Keratinocyte (primary cell): ENCODE measurements at regions not wholly inside any gene's neighbourhood (a gene's known extent, or its start where the extent isn't known, plus 50 kb on each side); places are given as distances from the start of the nearest gene placed in this dataset.

ENCODE experiments used
- DNase-seq: peaks from one replicate; pipeline ENCODE4 v3.0.0-alpha.2; 2011; ENCODE audit warnings: low read depth, missing footprints, low spot score
- FAIRE-seq: peaks from 2 replicates; lab custom pipeline; 2011; peaks lifted over from hg19 to GRCh38; lab: Jason Lieb, UNC
- H2AFZ ChIP-seq: 2 replicates; pipeline ENCODE4 v1.6.0; 2012; ENCODE audit warnings: low read length, control low read depth, inconsistent platforms; ENCODE audit not compliant: control insufficient read depth
- H3K27ac ChIP-seq: 2 replicates; pipeline ENCODE4 v1.5.1; 2011; ENCODE audit warnings: low read length; ENCODE audit not compliant: control insufficient read depth, insufficient read depth
- H3K27me3 ChIP-seq: 3 replicates; pipeline ENCODE4 v1.6.0; 2011; ENCODE audit warnings: low read length; ENCODE audit not compliant: control insufficient read depth, insufficient read depth; ENCODE audit errors: extremely low read depth
- H3K36me3 ChIP-seq, 2 experiments: 2 replicates in 1 of 2; 3 replicates in 1 of 2; pipeline ENCODE4 v1.5.1; 2011; ENCODE audit warnings: low read length in 2 of 2, mild to moderate bottlenecking in 1 of 2; ENCODE audit not compliant: control insufficient read depth in 2 of 2, insufficient read depth in 2 of 2; ENCODE audit errors: extremely low read depth in 1 of 2
- H3K4me1 ChIP-seq: 3 replicates; pipeline ENCODE4 v1.5.1; 2011; ENCODE audit warnings: low read length; ENCODE audit not compliant: control insufficient read depth, insufficient read depth; ENCODE audit errors: extremely low read depth
- H3K4me2 ChIP-seq: 3 replicates; pipeline ENCODE4 v1.6.0; 2011; ENCODE audit warnings: low read depth, low read length; ENCODE audit not compliant: control insufficient read depth, insufficient read depth; ENCODE audit errors: extremely low read depth
- H3K4me3 ChIP-seq, 3 experiments: fragments of 200-600 bp in 1 of 3; sonication (generic) in 1 of 3; 2 replicates in 2 of 3; 3 replicates in 1 of 3; pipeline ENCODE4 v1.5.1; 2011 to 2016; ENCODE audit warnings: low read length in 3 of 3, mild to moderate bottlenecking in 3 of 3, control low read depth in 2 of 3, inconsistent platforms in 1 of 3, low read depth in 1 of 3, mixed read lengths in 1 of 3, mixed run types in 1 of 3, moderate library complexity in 1 of 3; ENCODE audit not compliant: control insufficient read depth in 2 of 3, insufficient read depth in 2 of 3; ENCODE audit errors: extremely low read depth in 1 of 3
- H3K79me2 ChIP-seq: 2 replicates; pipeline ENCODE4 v1.6.0; 2012; ENCODE audit warnings: low read length; ENCODE audit not compliant: control insufficient read depth, insufficient read depth
- H3K9ac ChIP-seq: 3 replicates; pipeline ENCODE4 v1.6.0; 2011; ENCODE audit warnings: low read length; ENCODE audit not compliant: control insufficient read depth, insufficient read depth; ENCODE audit errors: extremely low read depth
- H3K9me1 ChIP-seq: 3 replicates; pipeline ENCODE4 v1.6.0; 2011; ENCODE audit warnings: low read length; ENCODE audit not compliant: control insufficient read depth, insufficient read depth; ENCODE audit errors: extremely low read depth
- H3K9me3 ChIP-seq: 2 replicates; pipeline ENCODE4 v1.5.1; 2012; ENCODE audit warnings: low read depth, low read length; ENCODE audit not compliant: control insufficient read depth
- H4K20me1 ChIP-seq: 3 replicates; pipeline ENCODE4 v1.6.0; 2011; ENCODE audit warnings: low read length; ENCODE audit not compliant: control insufficient read depth, insufficient read depth; ENCODE audit errors: extremely low read depth
- CTCF ChIP-seq, 3 experiments: IDR thresholded peaks in 1 of 3; conservative IDR thresholded peaks in 1 of 3; optimal IDR thresholded peaks in 1 of 3; 2 replicates in 2 of 3; 3 replicates in 1 of 3; pipeline versions ENCODE3 to v1.5.1; 2011; ENCODE audit warnings: low read length in 3 of 3, mild to moderate bottlenecking in 3 of 3, moderate library complexity in 2 of 3, control low read depth in 1 of 3, inconsistent platforms in 1 of 3; ENCODE audit not compliant: insufficient read depth in 2 of 3; ENCODE audit errors: extremely low read depth in 1 of 3
- EZH2 ChIP-seq: IDR thresholded peaks from one replicate; pipeline ENCODE4 v1.6.1; 2012; ENCODE audit warnings: inconsistent platforms, mild to moderate bottlenecking, low read length, moderate library complexity
- dilution Hi-C: fragments of 300-500 bp; cut with MboI; formaldehyde crosslinking; loops from one replicate; pipeline ENCODE4 v1.7.0; 2020; ENCODE audit warnings: low sequenced_read_pairs; ENCODE audit not compliant: extremely low pct_ligation_motif_present

DNA sequence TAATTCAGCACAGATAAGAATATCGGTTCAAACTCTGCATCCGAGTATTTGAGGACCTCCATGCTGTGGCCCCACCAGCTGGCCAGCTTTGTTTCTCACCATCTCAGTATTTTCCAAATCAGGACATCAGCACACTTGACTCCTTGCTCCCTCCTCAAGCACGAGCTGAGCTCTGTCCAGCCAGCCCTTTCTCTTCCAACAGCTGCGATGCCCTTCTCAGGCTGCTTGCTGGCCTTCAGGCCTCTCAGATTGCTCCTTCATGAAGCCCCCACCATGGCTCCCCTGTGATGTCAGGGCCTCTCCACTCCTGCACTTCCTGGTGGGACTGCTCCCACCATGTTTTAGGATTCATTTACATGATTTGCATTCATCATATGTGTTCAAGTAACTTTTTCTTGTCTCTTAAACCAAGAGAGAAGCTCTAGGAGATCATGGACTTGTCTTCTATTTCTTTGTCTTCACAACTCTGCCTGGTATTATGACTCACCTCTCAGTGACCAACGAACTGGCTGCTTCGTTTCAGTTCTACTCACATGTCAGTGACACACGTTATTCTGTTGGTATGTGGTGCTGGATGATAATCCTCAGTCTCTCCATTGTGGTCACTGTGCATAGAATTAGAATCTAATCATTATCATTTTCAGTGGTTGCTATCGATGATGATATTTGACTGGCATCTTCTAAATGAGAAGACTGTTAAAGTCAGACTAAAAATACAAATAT is 471.7 kb downstream of the EFNB2 start:
- Histone ChIP-seq H3K4me1 (no peaks in the 10 kb centered on the region), H2AFZ (no peak overlapping the region), H3K27ac (no peak overlapping the region), H3K79me2 (no peaks in the 10 kb centered on the region), H3K9ac (no peak overlapping the region), H3K4me2 (no peak overlapping the region), H3K36me3 (no peaks in the 10 kb centered on the region), H3K9me1 (no peaks in the 10 kb centered on the region), H3K27me3 (no peaks in the 10 kb centered on the region), H3K4me3 (no peak overlapping the region), H3K9me3 (no peaks in the 10 kb centered on the region), H4K20me1 (no peaks in the 10 kb centered on the region)
- peak; percentile 60 for FAIRE-seq
- dilution Hi-C loops = no loop called here
- TF ChIP-seq EZH2 (no peak), CTCF (optimal IDR thresholded peaks at IDR 0.05 in 1 of 3, IDR thresholded peaks at IDR 0.05 in 1 of 3, conservative IDR thresholded peaks at IDR 0.05 in 1 of 3; ENCODE audit: extremely low read depth in 1 of 3, insufficient read depth in 2 of 3, low read length in 3 of 3) (no peak)
- DNase-seq = peak; percentile 11

DNA sequence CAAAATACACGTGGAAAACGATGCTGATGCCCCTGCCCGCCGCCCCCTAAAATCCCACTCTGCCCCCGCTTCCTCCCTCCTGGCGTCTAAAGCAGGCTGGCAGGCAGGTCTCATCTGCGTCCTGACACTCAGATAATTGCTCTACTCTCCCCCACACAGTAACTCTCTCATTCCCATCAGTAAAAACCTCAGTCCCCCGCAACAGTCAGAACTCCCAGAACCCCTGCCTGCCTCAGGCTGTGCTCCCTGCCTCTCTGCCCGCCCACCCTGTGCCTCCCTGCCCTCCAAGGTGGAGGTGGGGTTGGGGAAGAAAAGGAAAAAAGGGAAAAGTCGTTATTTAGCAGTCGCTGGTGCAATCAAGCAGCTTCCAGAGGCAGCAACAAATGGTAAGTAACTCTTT is 473.7 kb downstream of the EFNB2 start:
- H3K4me1 ChIP-seq = no peaks in the 10 kb centered on the region
- H3K79me2 ChIP-seq = no peaks in the 10 kb centered on the region
- no peak overlapping the region for H3K9ac ChIP-seq
- FAIRE-seq (no peak), DNase-seq (no peak)
- H3K27me3 ChIP-seq = no peaks in the 10 kb centered on the region
- H3K36me3 ChIP-seq = no peaks in the 10 kb centered on the region
- no peak overlapping the region for H3K4me2 ChIP-seq
- no peak for TF ChIP-seq EZH2
- no peak for TF ChIP-seq CTCF (optimal IDR thresholded peaks at IDR 0.05 in 1 of 3, IDR thresholded peaks at IDR 0.05 in 1 of 3, conservative IDR thresholded peaks at IDR 0.05 in 1 of 3; ENCODE audit: extremely low read depth in 1 of 3, insufficient read depth in 2 of 3, low read length in 3 of 3)
- no peak overlapping the region for H3K27ac ChIP-seq
- no peaks in the 10 kb centered on the region for H3K9me3 ChIP-seq
- H3K4me3 ChIP-seq = no peak overlapping the region
- dilution Hi-C loops = no loop called here
- H2AFZ ChIP-seq = no peak overlapping the region
- H3K9me1 ChIP-seq = no peaks in the 10 kb centered on the region
- no peaks in the 10 kb centered on the region for H4K20me1 ChIP-seq
